ENCODE measurements at regions not wholly inside any gene's neighbourhood (a gene's known extent, or its start where the extent isn't known, plus 50 kb on each side); places are given as distances from the start of the nearest gene placed in this dataset.

- no peak for TF ChIP-seq PATZ1 (CRISPR knock-in tag; IDR thresholded peaks at IDR 0.05; ENCODE audit: borderline replicate concordance)
- TF ChIP-seq RARB (CRISPR knock-in tag; IDR thresholded peaks at IDR 0.05), result no peak
- TF ChIP-seq CSRNP3 (CRISPR knock-in tag; IDR thresholded peaks at IDR 0.05), result no peak
- no peak for TF ChIP-seq OSR1 (CRISPR knock-in tag; IDR thresholded peaks at IDR 0.05)
Measured at GRCh38 chr10:9745158-9745557, 1272.5 kb upstream of the CELF2 start.
